Panc1 (cell line): ENCODE measurements at regions not wholly inside any gene's neighbourhood (a gene's known extent, or its start where the extent isn't known, plus 50 kb on each side); places are given as distances from the start of the nearest gene placed in this dataset.
A peak's percentile ranks its signal among the peaks of the same experiment; 100 is the strongest.

Source experiments
- ATAC-seq: fragments of 200-7000 bp; cut with Tn5 transposase; 2 replicates; pipeline ENCODE4 v1.9.1; 2020; ENCODE audit warnings: mild to moderate bottlenecking, moderate library complexity
- BruUV-seq: library from RNA; stranded (reverse); fragments of 400-500 nt; replicated peaks from 2 replicates; lab custom pipeline; 2021; lab: Mats Ljungman, UMichigan
- CTCF ChIA-PET: fragments of 300-600 bp; sonication (Branson Sonifier 250); formaldehyde crosslinking; loops from one replicate; lab custom pipeline; 2022; ENCODE audit warnings: antibody characterized with exemption; lab: Charles Lee
- POLR2A ChIA-PET: fragments of 300-600 bp; sonication (Branson Sonifier 250); formaldehyde crosslinking; loops from one replicate; lab custom pipeline; 2022; ENCODE audit warnings: antibody characterized with exemption; lab: Charles Lee
- DNase-seq: peaks from one replicate; pipeline ENCODE4 v3.0.0-alpha.2; 2010; ENCODE audit warnings: low read depth, low spot score
- H3K27ac ChIP-seq: 2 replicates; pipeline ENCODE4 v1.5.1; 2011; ENCODE audit warnings: mild to moderate bottlenecking, low read length, inconsistent platforms
- H3K27me3 ChIP-seq: fragments of 200-500 bp; sonication (Bioruptor generic); 2 replicates; pipeline ENCODE4 v1.6.0; 2014; ENCODE audit warnings: low read length, inconsistent platforms; ENCODE audit not compliant: control insufficient read depth, insufficient read depth
- H3K36me3 ChIP-seq: fragments of 200-500 bp; sonication (Bioruptor generic); 2 replicates; pipeline ENCODE4 v1.5.1; 2014; ENCODE audit warnings: inconsistent platforms, mild to moderate bottlenecking, low read length, moderate library complexity; ENCODE audit not compliant: control insufficient read depth, insufficient read depth
- H3K4me1 ChIP-seq: 2 replicates; pipeline ENCODE4 v1.5.1; 2011; ENCODE audit warnings: inconsistent platforms, mild to moderate bottlenecking, low read length, moderate library complexity; ENCODE audit not compliant: control insufficient read depth, insufficient read depth
- H3K4me3 ChIP-seq, 2 experiments: 2 replicates each; pipeline ENCODE4 v1.5.1; 2011 to 2012; ENCODE audit warnings: low read depth in 2 of 2, low read length in 2 of 2, mild to moderate bottlenecking in 2 of 2, inconsistent platforms in 1 of 2, moderate library complexity in 1 of 2
- H3K9me3 ChIP-seq: fragments of 200-500 bp; sonication (Bioruptor generic); 2 replicates; pipeline ENCODE4 v1.5.1; 2014; ENCODE audit warnings: low read depth, mild to moderate bottlenecking, inconsistent platforms, low read length, moderate library complexity; ENCODE audit not compliant: control insufficient read depth, insufficient read depth
- CTCF ChIP-seq: fragments of 450-650 bp; IDR thresholded peaks from 2 replicates; pipeline ENCODE4 v1.5.1; 2017; ENCODE audit warnings: mild to moderate bottlenecking
- POLR2AphosphoS5 ChIP-seq: IDR thresholded peaks from 2 replicates; pipeline ENCODE4 v1.6.1; 2012; ENCODE audit warnings: mild to moderate bottlenecking, low read depth, low read length, moderate library complexity
- REST ChIP-seq, 2 experiments: IDR thresholded peaks; 2 replicates each; pipeline ENCODE4 v1.6.1; 2011 to 2012; ENCODE audit warnings: low read depth in 2 of 2, control low read depth in 1 of 2, low read length in 1 of 2, mild to moderate bottlenecking in 1 of 2, moderate library complexity in 1 of 2; ENCODE audit not compliant: insufficient read depth in 1 of 2
- SIN3A ChIP-seq: IDR thresholded peaks from 2 replicates; pipeline ENCODE4 v1.6.1; 2012; ENCODE audit warnings: low read depth, mild to moderate bottlenecking, low read length, moderate library complexity, borderline replicate concordance; ENCODE audit not compliant: insufficient read depth
- TCF7L2 ChIP-seq: IDR thresholded peaks from 2 replicates; pipeline ENCODE4 v1.6.1; 2011; ENCODE audit warnings: mild to moderate bottlenecking, low read depth, low read length, inconsistent platforms
- in situ Hi-C: cut with HindIII; loops from 2 replicates; pipeline ENCODE4 v1.10.0; 2016; ENCODE audit warnings: low sequenced_read_pairs, low pct_unique_long_range_greater_than_20kb
- intact Hi-C: fragments of 100-400 bp; cut with micrococcal nuclease; formaldehyde crosslinking; loops from one replicate; pipeline ENCODE4 v1.10.0; 2022; ENCODE audit not compliant: unreplicated experiment

- Histone ChIP-seq H3K4me1 (peaks cover 10% of the 10 kb centered on the region), H3K27ac (peak overlapping the region; percentile 85), H3K27me3 (peaks cover 8% of the 10 kb centered on the region), H3K36me3 (no peaks in the 10 kb centered on the region), H3K4me3 (peak overlapping the region; percentile 65 to 84), H3K9me3 (no peaks in the 10 kb centered on the region)
- no TSS peak for BruUV-seq
- TF ChIP-seq TCF7L2 (no peak), CTCF (no peak; the same call in none of the 2 replicates), POLR2AphosphoS5 (peak; percentile 56; the same call in 1 of the 2 replicates), REST (IDR thresholded peaks at IDR 0.05; ENCODE audit: insufficient read depth in 1 of 2, low read depth in 2 of 2, low read length in 1 of 2) (no peak), SIN3A (no peak)
- intact Hi-C loops = no loop called here
- ATAC-seq (peak; percentile 96), DNase-seq (peak; percentile 41)
- CTCF ChIA-PET = interaction anchor here (0.6 to 0.7 kb wide), 3 partner anchors 58 to 224 kb away, joined by 5 to 8 read pairs (median 6); no protein-coding TSS in a partner anchor
- in situ Hi-C loops = no loop called here
- POLR2A ChIA-PET = interaction anchor here (0.6 kb wide), 2 partner anchors 731 to 1557 kb away, joined by 6 to 11 read pairs; partner anchors contain the start of gene C1orf50
These were observed 117.2 kb upstream of the GUCA2B start for GRCh38 chr1:42035830-42036604.

GRCh38 chr1:42035205-42035829, 116.6 kb upstream of the HIVEP3 start:
- peaks cover 10% of the 10 kb centered on the region for H3K4me1 ChIP-seq
- in situ Hi-C loops (no loop called here), intact Hi-C loops (no loop called here)
- peak overlapping the region; percentile 78 to 84 for H3K4me3 ChIP-seq
- BruUV-seq = no TSS peak
- peaks cover 8% of the 10 kb centered on the region for H3K27me3 ChIP-seq
- no peaks in the 10 kb centered on the region for H3K9me3 ChIP-seq
- CTCF ChIA-PET = interaction anchor here (0.6 to 0.7 kb wide), 4 partner anchors 57 to 223 kb away, joined by 3 to 8 read pairs (median 6); no protein-coding TSS in a partner anchor
- peak; percentile 89 for ATAC-seq
- no peak for DNase-seq
- H3K36me3 ChIP-seq = no peaks in the 10 kb centered on the region
- POLR2A ChIA-PET = interaction anchor here (0.6 kb wide), 2 partner anchors 732 to 1556 kb away, joined by 6 to 11 read pairs; partner anchors contain the start of gene C1orf50
- peak overlapping the region; percentile 76 for H3K27ac ChIP-seq
- TF ChIP-seq SIN3A = no peak
- TF ChIP-seq CTCF = peak; percentile 86
